IMR-90 (cell line): ENCODE measurements at regions not wholly inside any gene's neighbourhood (a gene's known extent, or its start where the extent isn't known, plus 50 kb on each side); places are given as distances from the start of the nearest gene placed in this dataset.

Source experiments
- ATAC-seq: fragments of 200-7000 bp; cut with Tn5 transposase; 2 replicates; pipeline ENCODE4 v1.9.1; 2020; ENCODE audit warnings: low read depth, mild to moderate bottlenecking, moderate library complexity
- BruUV-seq: library from RNA; stranded (reverse); fragments of 400-500 nt; replicated peaks from 2 replicates; lab custom pipeline; 2021; lab: Mats Ljungman, UMichigan
- CTCF ChIA-PET: fragments of 300-600 bp; formaldehyde crosslinking; extraction: SDS; loops from one replicate; lab custom pipeline; 2021; ENCODE audit warnings: antibody characterized with exemption; lab: Yijun Ruan, JAX
- POLR2A ChIA-PET: fragments of 300-600 bp; sonication (Branson Sonifier 250); formaldehyde crosslinking; loops from one replicate; lab custom pipeline; 2022; ENCODE audit warnings: antibody characterized with exemption; ENCODE audit not compliant: unreplicated experiment; lab: Charles Lee
- DNase-seq: peaks from one replicate; pipeline ENCODE4 v3.0.0; 2013
- H2AFZ ChIP-seq: replicated peaks from 2 replicates; pipeline ENCODE3; 2013; ENCODE audit warnings: low read length, mild to moderate bottlenecking; ENCODE audit not compliant: poor library complexity
- H2AK5ac ChIP-seq: 2 replicates; pipeline ENCODE4 v1.6.1; 2013; ENCODE audit warnings: low read depth, low read length, inconsistent platforms
- H2AK9ac ChIP-seq: replicated peaks from 2 replicates; pipeline ENCODE3; 2013; ENCODE audit warnings: mild to moderate bottlenecking, low read depth, low read length, moderate library complexity; ENCODE audit not compliant: poor library complexity
- H2BK120ac ChIP-seq: 2 replicates; pipeline ENCODE4 v1.6.1; 2013; ENCODE audit warnings: low read depth, low read length, inconsistent platforms
- H2BK15ac ChIP-seq: 3 replicates; pipeline ENCODE4 v1.6.1; 2013; ENCODE audit warnings: low read depth, low read length, inconsistent platforms
- H2BK20ac ChIP-seq: 2 replicates; pipeline ENCODE4 v1.6.1; 2013; ENCODE audit warnings: low read depth, mild to moderate bottlenecking, inconsistent platforms, low read length, moderate library complexity
- H2BK5ac ChIP-seq: 2 replicates; pipeline ENCODE4 v1.6.1; 2013; ENCODE audit warnings: mild to moderate bottlenecking, low read depth, low read length, inconsistent platforms; ENCODE audit not compliant: poor library complexity, severe bottlenecking
- H3K14ac ChIP-seq: replicated peaks from 2 replicates; pipeline ENCODE4 v1.6.1; 2013; ENCODE audit warnings: low read depth, low read length, inconsistent platforms
- H3K18ac ChIP-seq: 2 replicates; pipeline ENCODE4 v1.6.1; 2013; ENCODE audit warnings: low read depth, low read length, control low read depth
- H3K23ac ChIP-seq: 2 replicates; pipeline ENCODE4 v1.6.1; 2013; ENCODE audit warnings: low read depth, low read length, inconsistent platforms
- H3K27ac ChIP-seq: 2 replicates; pipeline ENCODE4 v1.5.1; 2013; ENCODE audit warnings: mild to moderate bottlenecking, control low read depth, low read length; ENCODE audit not compliant: insufficient read depth
- H3K27me3 ChIP-seq: 2 replicates; pipeline ENCODE4 v1.6.1; 2013; ENCODE audit warnings: low read length; ENCODE audit not compliant: control insufficient read depth, insufficient read depth
- H3K36me3 ChIP-seq: 2 replicates; pipeline ENCODE4 v1.6.1; 2013; ENCODE audit warnings: low read length, mixed read lengths; ENCODE audit not compliant: control insufficient read depth, insufficient read depth
- H3K4ac ChIP-seq: 2 replicates; pipeline ENCODE4 v1.6.1; 2013; ENCODE audit warnings: low read depth, low read length, inconsistent platforms
- H3K4me1 ChIP-seq: 2 replicates; pipeline ENCODE4 v1.6.1; 2013; ENCODE audit warnings: low read length, mixed read lengths; ENCODE audit not compliant: control insufficient read depth, insufficient read depth
- H3K4me2 ChIP-seq: 2 replicates; pipeline ENCODE4 v1.6.1; 2013; ENCODE audit warnings: low read depth, mild to moderate bottlenecking, control low read depth, low read length, moderate library complexity
- H3K4me3 ChIP-seq: 2 replicates; pipeline ENCODE4 v1.5.1; 2013; ENCODE audit warnings: low read depth, mild to moderate bottlenecking, control low read depth, low read length, moderate library complexity; ENCODE audit not compliant: insufficient read depth
- H3K56ac ChIP-seq: 2 replicates; pipeline ENCODE4 v1.6.1; 2013; ENCODE audit warnings: low read length, inconsistent platforms; ENCODE audit not compliant: insufficient read depth; ENCODE audit errors: extremely low read depth
- H3K79me1 ChIP-seq, 2 experiments: 2 replicates each; pipeline ENCODE4 v1.6.1; 2013; ENCODE audit warnings: low read length in 2 of 2, inconsistent platforms in 1 of 2, low read depth in 1 of 2
- H3K9ac ChIP-seq: 2 replicates; pipeline ENCODE4 v1.6.1; 2013; ENCODE audit warnings: low read depth, low read length, control low read depth
- H3K9me1 ChIP-seq: 2 replicates; pipeline ENCODE4 v1.6.1; 2013; ENCODE audit warnings: low read length, inconsistent platforms; ENCODE audit not compliant: insufficient read depth
- H3K9me3 ChIP-seq: 2 replicates; pipeline ENCODE4 v1.6.1; 2013; ENCODE audit warnings: low read length; ENCODE audit not compliant: control insufficient read depth, insufficient read depth
- H4K20me1 ChIP-seq: 2 replicates; pipeline ENCODE4 v1.6.1; 2013; ENCODE audit warnings: low read length, inconsistent platforms; ENCODE audit not compliant: insufficient read depth
- H4K5ac ChIP-seq: 2 replicates; pipeline ENCODE4 v1.6.1; 2013; ENCODE audit warnings: mild to moderate bottlenecking, low read depth, low read length, control low read depth
- H4K8ac ChIP-seq, 2 experiments: 2 replicates each; pipeline ENCODE4 v1.6.1; 2013; ENCODE audit warnings: low read depth in 2 of 2, low read length in 2 of 2, control low read depth in 1 of 2, inconsistent platforms in 1 of 2
- H4K91ac ChIP-seq: 2 replicates; pipeline ENCODE4 v1.6.1; 2013; ENCODE audit warnings: low read depth, low read length, inconsistent platforms; ENCODE audit not compliant: insufficient read depth
- BHLHE40 ChIP-seq: fragments of 150-350 bp; IDR thresholded peaks from 2 replicates; pipeline ENCODE4 v1.6.1; 2016; ENCODE audit warnings: mild to moderate bottlenecking, low read depth, low read length
- CEBPB ChIP-seq: IDR thresholded peaks from 2 replicates; pipeline ENCODE4 v1.6.1; 2012; ENCODE audit warnings: low read depth, low read length, improper control_type of control experiment
- CHD1 ChIP-seq: IDR thresholded peaks from 2 replicates; pipeline ENCODE4 v1.6.1; 2012; ENCODE audit warnings: low read depth, low read length, improper control_type of control experiment
- CTCF ChIP-seq: conservative IDR thresholded peaks from 2 replicates; pipeline ENCODE4 v1.5.1; 2012; ENCODE audit warnings: mild to moderate bottlenecking, low read depth, low read length, improper control_type of control experiment
- FOS ChIP-seq: fragments of 150-350 bp; IDR thresholded peaks from 2 replicates; pipeline ENCODE4 v1.6.1; 2016; ENCODE audit warnings: low read depth, low read length
- MAFK ChIP-seq: IDR thresholded peaks from 2 replicates; pipeline ENCODE4 v1.6.1; 2012; ENCODE audit warnings: low read depth, low read length, improper control_type of control experiment
- MAZ ChIP-seq: IDR thresholded peaks from 2 replicates; pipeline ENCODE4 v1.6.1; 2012; ENCODE audit warnings: low read depth, mild to moderate bottlenecking, low read length, improper control_type of control experiment, moderate library complexity, borderline replicate concordance
- MXI1 ChIP-seq: IDR thresholded peaks from 2 replicates; pipeline ENCODE4 v1.6.1; 2012; ENCODE audit warnings: low read depth, mild to moderate bottlenecking, low read length, moderate library complexity, borderline replicate concordance
- NFE2L2 ChIP-seq: fragments of 150-350 bp; IDR thresholded peaks from 2 replicates; pipeline ENCODE4 v1.6.1; 2016; ENCODE audit warnings: low read depth, mild to moderate bottlenecking, low read length
- POLR2A ChIP-seq: IDR thresholded peaks from 2 replicates; pipeline ENCODE4 v1.6.1; 2012; ENCODE audit warnings: mild to moderate bottlenecking, low read depth, low read length
- RAD21 ChIP-seq: IDR thresholded peaks from 2 replicates; pipeline ENCODE4 v1.6.1; 2012; ENCODE audit warnings: low read length, improper control_type of control experiment
- RCOR1 ChIP-seq: IDR thresholded peaks from 2 replicates; pipeline ENCODE4 v1.6.1; 2012; ENCODE audit warnings: mild to moderate bottlenecking, low read length, improper control_type of control experiment; ENCODE audit not compliant: insufficient replicate concordance
- RFX5 ChIP-seq: IDR thresholded peaks from 2 replicates; pipeline ENCODE4 v1.8.0; 2012; ENCODE audit warnings: low read depth, mild to moderate bottlenecking, low read length, moderate library complexity
- SMC3 ChIP-seq: fragments of 150-350 bp; IDR thresholded peaks from 2 replicates; pipeline ENCODE4 v1.6.1; 2016; ENCODE audit warnings: low read depth, mild to moderate bottlenecking, antibody characterized with exemption, low read length, moderate library complexity
- USF2 ChIP-seq: fragments of 150-350 bp; IDR thresholded peaks from 2 replicates; pipeline ENCODE4 v1.6.1; 2017; ENCODE audit warnings: mild to moderate bottlenecking, antibody characterized with exemption, low read length, low read depth
- WGBS, 2 experiments: methylation state at CpG; one replicate each; pipeline versions ENCODE4 v1.1.5 to v1.1.7; 2013; ENCODE audit warnings: missing lambda C conversion rate in 2 of 2; ENCODE audit not compliant: insufficient read length in 1 of 2; ENCODE audit errors: extremely low coverage in 2 of 2; 5-methylcytosine and 5-hydroxymethylcytosine counted together
- dilution Hi-C: fragments of 300-500 bp; cut with HindIII; formaldehyde crosslinking; loops from one replicate; pipeline ENCODE4 v1.14.3; 2018; ENCODE audit warnings: low sequenced_read_pairs; ENCODE audit not compliant: unreplicated experiment
- in situ Hi-C: fragments of 300-500 bp; cut with MboI; formaldehyde crosslinking; loops from 3 replicates; pipeline ENCODE4 v1.14.3; 2019; ENCODE audit warnings: low sequenced_read_pairs, inconsistent platforms, mixed read lengths
- intact Hi-C: fragments of 100-400 bp; cut with micrococcal nuclease; formaldehyde crosslinking; loops from 2 replicates; pipeline ENCODE4 v1.10.0; 2022
- TF ChIP-seq, protein P1 (sequence below): fragments of 150-350 bp; IDR thresholded peaks from 2 replicates; pipeline ENCODE4 v1.6.1; 2016; ENCODE audit warnings: low read depth, mild to moderate bottlenecking, low read length, moderate library complexity, borderline replicate concordance

- H2BK15ac ChIP-seq: no peak overlapping the region
- no peak overlapping the region for H2BK5ac ChIP-seq
- no peak overlapping the region for H4K91ac ChIP-seq
- H3K14ac ChIP-seq: no peak overlapping the region
- no peak overlapping the region for H3K4me3 ChIP-seq
- no TSS peak for BruUV-seq
- WGBS, 2 experiments: 80% methylated on average over 2 of the region's 11 CpGs; no CpG with 5 or more reads in 1 of the 2 experiments
- dilution Hi-C loops (no loop called here), in situ Hi-C loops (no loop called here), intact Hi-C loops (no loop called here)
- peaks cover 27% of the 10 kb centered on the region for H3K27me3 ChIP-seq
- H3K23ac ChIP-seq: no peak overlapping the region
- H3K4me2 ChIP-seq: no peak overlapping the region
- no peaks in the 10 kb centered on the region for H3K4me1 ChIP-seq
- H3K36me3 ChIP-seq: no peaks in the 10 kb centered on the region
- H2AK9ac ChIP-seq: no peak overlapping the region
- H2BK20ac ChIP-seq: no peak overlapping the region
- no peaks in the 10 kb centered on the region for H4K20me1 ChIP-seq
- ATAC-seq (no peak), DNase-seq (no peak)
- CTCF ChIA-PET: no interaction called here
- no peak overlapping the region for H3K56ac ChIP-seq
- no peaks in the 10 kb centered on the region for H3K79me1 ChIP-seq
- H2AK5ac ChIP-seq: no peak overlapping the region
- no peak overlapping the region for H3K18ac ChIP-seq
- H3K9me1 ChIP-seq: no peaks in the 10 kb centered on the region
- H3K9ac ChIP-seq: no peak overlapping the region
- no peak overlapping the region; the same call in 1 of the 2 replicates for H3K4ac ChIP-seq
- no peak overlapping the region for H3K27ac ChIP-seq
- POLR2A ChIA-PET: no interaction called here
- peak overlapping the region; percentile 59 for H2AFZ ChIP-seq
- H2BK120ac ChIP-seq: no peak overlapping the region
- no peak overlapping the region for H4K8ac ChIP-seq
- peaks cover 5% of the 10 kb centered on the region for H3K9me3 ChIP-seq
- no peak for TF ChIP-seq POLR2A
- no peak for TF ChIP-seq RAD21
- no peak for TF ChIP-seq FOS
- no peak for TF ChIP-seq CTCF
- TF ChIP-seq BHLHE40: no peak
- TF ChIP-seq USF2: no peak
- no peak for TF ChIP-seq RCOR1
- no peak for TF ChIP-seq RFX5
- no peak for TF ChIP-seq CHD1
- TF ChIP-seq NFE2L2: no peak
- no peak for TF ChIP-seq CEBPB
- TF ChIP-seq SMC3: no peak
- TF ChIP-seq MXI1: no peak
- TF ChIP-seq, protein P1, sequence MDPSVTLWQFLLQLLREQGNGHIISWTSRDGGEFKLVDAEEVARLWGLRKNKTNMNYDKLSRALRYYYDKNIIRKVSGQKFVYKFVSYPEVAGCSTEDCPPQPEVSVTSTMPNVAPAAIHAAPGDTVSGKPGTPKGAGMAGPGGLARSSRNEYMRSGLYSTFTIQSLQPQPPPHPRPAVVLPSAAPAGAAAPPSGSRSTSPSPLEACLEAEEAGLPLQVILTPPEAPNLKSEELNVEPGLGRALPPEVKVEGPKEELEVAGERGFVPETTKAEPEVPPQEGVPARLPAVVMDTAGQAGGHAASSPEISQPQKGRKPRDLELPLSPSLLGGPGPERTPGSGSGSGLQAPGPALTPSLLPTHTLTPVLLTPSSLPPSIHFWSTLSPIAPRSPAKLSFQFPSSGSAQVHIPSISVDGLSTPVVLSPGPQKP: no peak
- TF ChIP-seq MAZ: no peak
- TF ChIP-seq MAFK: no peak
- H4K5ac ChIP-seq: no peak overlapping the region
Observed at GRCh38 chr22:27447289-27447688, 354.3 kb downstream of the MN1 start.
